ENCODE measurements at regions not wholly inside any gene's neighbourhood (a gene's known extent, or its start where the extent isn't known, plus 50 kb on each side); places are given as distances from the start of the nearest gene placed in this dataset.

GRCh38 chr15:94008104-94009074, 223.0 kb upstream of the MCTP2 start:
- CTCF ChIA-PET: interaction anchor here (4.2 kb wide), 1 partner anchor 11 kb away, joined by 18 read pairs; no protein-coding TSS in a partner anchor
- H3K27me3 ChIP-seq (ENCODE audit: control insufficient read depth, insufficient read depth, low read length): no peaks in the 10 kb centered on the region
- no peaks in the 10 kb centered on the region for H3K36me3 ChIP-seq (ENCODE audit: control insufficient read depth, insufficient read depth, low read length)
- no peak for TF ChIP-seq CTCF (IDR thresholded peaks at IDR 0.05; ENCODE audit: insufficient read depth, low read depth, low read length)
- no peak overlapping the region for H3K4me3 ChIP-seq (ENCODE audit: low read depth, low read length)
- DNase-seq (ENCODE audit: low read depth): no peak
- POLR2A ChIA-PET: no interaction called here

GRCh38 chr15:94004697-94005096, 226.7 kb upstream of the MCTP2 start:
- Histone ChIP-seq H3K36me3 (ENCODE audit: control insufficient read depth, insufficient read depth, low read length) (no peaks in the 10 kb centered on the region), H3K4me3 (ENCODE audit: low read depth, low read length) (no peak overlapping the region), H3K27me3 (ENCODE audit: control insufficient read depth, insufficient read depth, low read length) (no peaks in the 10 kb centered on the region)
- no peak for DNase-seq (ENCODE audit: low read depth)
- ChIA-PET POLR2A (no interaction called here), CTCF (interaction anchor here (1.0 to 3.5 kb wide), 3 partner anchors 65 to 323 kb away, joined by 3 to 13 read pairs (median 3); no protein-coding TSS in a partner anchor)
- no peak for TF ChIP-seq CTCF (IDR thresholded peaks at IDR 0.05; ENCODE audit: insufficient read depth, low read depth, low read length)

- ChIA-PET POLR2A (no interaction called here), CTCF (interaction anchor here (0.5 to 3.5 kb wide), 2 partner anchors 41 to 118 kb away, joined by 3 to 13 read pairs; no protein-coding TSS in a partner anchor)
- no peaks in the 10 kb centered on the region for H3K36me3 ChIP-seq (ENCODE audit: control insufficient read depth, insufficient read depth, low read length)
- no peak overlapping the region for H3K4me3 ChIP-seq (ENCODE audit: low read depth, low read length)
- H3K27me3 ChIP-seq (ENCODE audit: control insufficient read depth, insufficient read depth, low read length): no peaks in the 10 kb centered on the region
- TF ChIP-seq CTCF (IDR thresholded peaks at IDR 0.05; ENCODE audit: insufficient read depth, low read depth, low read length): no peak
- DNase-seq (ENCODE audit: low read depth): no peak
Observed at GRCh38 chr15:94002041-94002440, 229.3 kb upstream of the MCTP2 start.

GRCh38 chr15:94001255-94001801, 230.0 kb upstream of the MCTP2 start:
- CTCF ChIA-PET: interaction anchor here (3.5 to 5.4 kb wide), 2 partner anchors 118 to 119 kb away, joined by 13 to 66 read pairs; no protein-coding TSS in a partner anchor
- no peaks in the 10 kb centered on the region for H3K36me3 ChIP-seq (ENCODE audit: control insufficient read depth, insufficient read depth, low read length)
- DNase-seq (ENCODE audit: low read depth): no peak
- POLR2A ChIA-PET: no interaction called here
- TF ChIP-seq CTCF (IDR thresholded peaks at IDR 0.05; ENCODE audit: insufficient read depth, low read depth, low read length): no peak
- H3K27me3 ChIP-seq (ENCODE audit: control insufficient read depth, insufficient read depth, low read length): no peaks in the 10 kb centered on the region
- H3K4me3 ChIP-seq (ENCODE audit: low read depth, low read length): no peak overlapping the region

GRCh38 chr15:94000606-94001005, 230.8 kb upstream of the MCTP2 start:
- no peaks in the 10 kb centered on the region for H3K36me3 ChIP-seq (ENCODE audit: control insufficient read depth, insufficient read depth, low read length)
- no peak for TF ChIP-seq CTCF (IDR thresholded peaks at IDR 0.05; ENCODE audit: insufficient read depth, low read depth, low read length)
- H3K27me3 ChIP-seq (ENCODE audit: control insufficient read depth, insufficient read depth, low read length): no peaks in the 10 kb centered on the region
- POLR2A ChIA-PET: no interaction called here
- CTCF ChIA-PET: interaction anchor here (5.4 kb wide), 1 partner anchor 119 kb away, joined by 66 read pairs; no protein-coding TSS in a partner anchor
- no peak overlapping the region for H3K4me3 ChIP-seq (ENCODE audit: low read depth, low read length)
- no peak for DNase-seq (ENCODE audit: low read depth)

All from BJ (cell line).